Ovary (tissue), 7 donors: ENCODE measurements at regions not wholly inside any gene's neighbourhood (a gene's known extent, or its start where the extent isn't known, plus 50 kb on each side); places are given as distances from the start of the nearest gene placed in this dataset.

Source experiments
- DNase-seq, 5 donors: peaks; one replicate each; pipeline ENCODE4 v3.0.0-alpha.2; 2019 to 2020
- H3K27ac ChIP-seq, 2 donors: fragments of 200-600 bp; one replicate each; pipeline versions ENCODE4 v1.5.1 to v1.8.0; 2019 to 2022
- H3K27me3 ChIP-seq: fragments of 200-600 bp; one replicate; pipeline ENCODE4 v1.8.0; 2022
- H3K36me3 ChIP-seq: fragments of 200-600 bp; sonication (generic); one replicate; pipeline ENCODE4 v1.5.1; 2019
- H3K4me1 ChIP-seq: one replicate; pipeline ENCODE4 v1.8.1; 2013; ENCODE audit warnings: mild to moderate bottlenecking, moderate library complexity; ENCODE audit not compliant: insufficient read depth
- H3K4me3 ChIP-seq: fragments of 200-600 bp; sonication (generic); one replicate; pipeline ENCODE4 v1.5.1; 2017
- H3K9me3 ChIP-seq, 2 donors: fragments of 200-600 bp in 1 of 2; sonication (generic) in 1 of 2; one replicate each; pipeline versions ENCODE4 v1.5.1 to v1.8.1; 2013 to 2019; ENCODE audit warnings: mild to moderate bottlenecking in 1 of 2, moderate library complexity in 1 of 2
- EP300 ChIP-seq: sonication (generic); formaldehyde crosslinking; IDR thresholded peaks from one replicate; pipeline ENCODE4 v1.6.1; 2017; ENCODE audit warnings: antibody characterized with exemption
- POLR2A ChIP-seq: fragments of 450-650 bp; IDR thresholded peaks from one replicate; pipeline ENCODE4 v1.6.1; 2017; ENCODE audit warnings: antibody characterized with exemption, mild to moderate bottlenecking, moderate library complexity
- WGBS, 3 donors: extraction: QIAGEN DNeasy Blood & Tissue Kit in 1 of 3; methylation state at CpG; one replicate each; pipeline versions ENCODE4 v1.1.5 to v1.1.7; 2013 to 2017; 5-methylcytosine and 5-hydroxymethylcytosine counted together
- intact Hi-C, 4 donors: fragments of 100-400 bp; cut with DNase I; formaldehyde crosslinking; loops; one replicate each; pipeline versions ENCODE4 v1.11.0 to v1.15.1; 2022 to 2023
- TF ChIP-seq, protein P1 (sequence below), 3 donors: fragments of 450-650 bp in 2 of 3; fragments of 200-600 bp in 1 of 3; IDR thresholded peaks; one replicate each; pipeline versions ENCODE4 v1.5.1 to v1.8.0; 2016 to 2022; ENCODE audit warnings: antibody characterized with exemption in 3 of 3, mild to moderate bottlenecking in 1 of 3
- donor health status: DM: no; HTN: no; CAD: no; lungs with moderate emphysema.
- donor health status: DM: no; HTN: no; CAD: no.
- donor health status: Bipolar disorder and iron deficiency.
- donor health status: DM: no; HTN: no; CAD: no.
- donor health status: DM: yes; HTN: yes; CAD: no.

DNA sequence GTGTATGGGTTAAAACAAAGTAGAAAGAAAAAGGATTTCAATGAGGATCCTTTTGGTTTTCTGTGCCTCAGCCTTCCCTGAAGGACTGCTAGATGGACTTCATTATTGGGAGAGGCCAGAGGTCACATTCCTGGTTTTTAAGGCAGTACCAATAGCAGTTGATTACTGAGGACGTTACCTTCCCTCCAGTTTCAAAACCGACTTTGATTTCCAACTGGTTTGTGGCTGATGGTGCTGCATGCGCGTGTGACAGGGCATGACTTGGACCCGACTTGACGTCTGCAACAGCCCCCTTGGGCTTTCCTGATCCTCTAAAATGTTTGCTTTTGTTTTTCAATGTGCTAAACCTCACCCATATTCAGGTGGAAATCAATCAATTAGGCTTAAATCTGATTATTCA is 314.3 kb upstream of the ARGLU1 start:
- no peak for DNase-seq
- intact Hi-C loops: no loop called here
- H3K9me3 ChIP-seq: no peaks in the 10 kb centered on the region
- no peaks in the 10 kb centered on the region for H3K27me3 ChIP-seq
- no peak overlapping the region for H3K27ac ChIP-seq
- peaks cover 3% of the 10 kb centered on the region for H3K4me1 ChIP-seq
- no peaks in the 10 kb centered on the region for H3K36me3 ChIP-seq
- 58 to 60% (median 59%) methylated on average over 6 of the region's 6 CpGs for WGBS, 3 donors
- H3K4me3 ChIP-seq: no peak overlapping the region
- TF ChIP-seq POLR2A (no peak), EP300 (no peak)
- TF ChIP-seq, protein P1, sequence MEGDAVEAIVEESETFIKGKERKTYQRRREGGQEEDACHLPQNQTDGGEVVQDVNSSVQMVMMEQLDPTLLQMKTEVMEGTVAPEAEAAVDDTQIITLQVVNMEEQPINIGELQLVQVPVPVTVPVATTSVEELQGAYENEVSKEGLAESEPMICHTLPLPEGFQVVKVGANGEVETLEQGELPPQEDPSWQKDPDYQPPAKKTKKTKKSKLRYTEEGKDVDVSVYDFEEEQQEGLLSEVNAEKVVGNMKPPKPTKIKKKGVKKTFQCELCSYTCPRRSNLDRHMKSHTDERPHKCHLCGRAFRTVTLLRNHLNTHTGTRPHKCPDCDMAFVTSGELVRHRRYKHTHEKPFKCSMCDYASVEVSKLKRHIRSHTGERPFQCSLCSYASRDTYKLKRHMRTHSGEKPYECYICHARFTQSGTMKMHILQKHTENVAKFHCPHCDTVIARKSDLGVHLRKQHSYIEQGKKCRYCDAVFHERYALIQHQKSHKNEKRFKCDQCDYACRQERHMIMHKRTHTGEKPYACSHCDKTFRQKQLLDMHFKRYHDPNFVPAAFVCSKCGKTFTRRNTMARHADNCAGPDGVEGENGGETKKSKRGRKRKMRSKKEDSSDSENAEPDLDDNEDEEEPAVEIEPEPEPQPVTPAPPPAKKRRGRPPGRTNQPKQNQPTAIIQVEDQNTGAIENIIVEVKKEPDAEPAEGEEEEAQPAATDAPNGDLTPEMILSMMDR (IDR thresholded peaks at IDR 0.05): no peak

DNA sequence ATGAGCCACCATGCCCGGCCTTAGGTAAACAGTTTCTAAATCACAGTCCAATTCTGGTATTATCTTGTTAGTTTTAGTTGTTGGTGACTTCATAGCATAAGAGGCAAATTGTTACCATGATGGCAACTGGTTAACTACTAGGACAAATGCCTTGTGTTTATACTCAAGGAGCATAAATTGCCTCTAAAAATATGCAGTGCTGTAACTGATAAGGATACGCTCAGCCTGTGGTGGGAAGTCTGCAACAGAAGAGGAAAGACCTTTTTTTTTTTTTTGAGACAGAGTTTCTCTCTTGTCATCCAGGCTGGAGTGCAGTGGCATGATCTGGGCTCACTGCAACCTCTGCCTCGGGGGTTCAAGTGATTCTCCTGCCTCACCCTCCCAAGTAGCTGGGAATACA is 311.9 kb upstream of the ARGLU1 start:
- Histone ChIP-seq H3K4me1 (peaks cover 3% of the 10 kb centered on the region), H3K36me3 (no peaks in the 10 kb centered on the region), H3K27ac (no peak overlapping the region), H3K27me3 (no peaks in the 10 kb centered on the region), H3K4me3 (no peak overlapping the region), H3K9me3 (no peaks in the 10 kb centered on the region)
- WGBS, 3 donors: 67 to 84% (median 82%) methylated on average over 3 of the region's 3 CpGs
- no peak for TF ChIP-seq EP300
- DNase-seq: no peak
- intact Hi-C loops: no loop called here

DNA sequence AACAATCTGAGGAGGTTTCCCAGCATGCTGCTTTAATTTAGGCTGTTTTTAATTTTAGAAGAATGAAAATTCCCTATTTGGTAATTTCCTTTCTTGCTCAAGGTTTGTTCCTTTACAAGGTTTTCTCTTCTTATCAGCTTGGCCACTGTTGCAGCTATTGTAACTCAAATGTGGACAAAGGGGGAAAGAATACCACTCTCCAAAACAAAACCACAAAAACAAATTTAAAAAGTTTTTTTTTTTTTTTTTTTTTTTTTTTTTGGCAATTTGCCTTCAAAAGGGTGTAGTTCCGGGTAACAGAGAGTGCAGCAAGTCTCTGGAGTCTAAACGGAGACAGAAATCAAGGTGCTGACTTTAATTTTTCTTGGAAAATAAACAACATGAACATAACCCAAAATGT is 306.4 kb upstream of the ARGLU1 start:
- TF ChIP-seq POLR2A: no peak
- no peak for TF ChIP-seq EP300
- TF ChIP-seq, protein P1 (IDR thresholded peaks at IDR 0.05): no peak
- H3K4me3 ChIP-seq: no peak overlapping the region
- peaks cover 3% of the 10 kb centered on the region for H3K4me1 ChIP-seq
- H3K36me3 ChIP-seq: no peaks in the 10 kb centered on the region
- no peak overlapping the region for H3K27ac ChIP-seq
- no peaks in the 10 kb centered on the region for H3K9me3 ChIP-seq
- WGBS, 3 donors: 3 to 10% (median 9%) methylated on average over 2 of the region's 2 CpGs
- intact Hi-C loops: no loop called here
- no peaks in the 10 kb centered on the region for H3K27me3 ChIP-seq
- no peak for DNase-seq

DNA sequence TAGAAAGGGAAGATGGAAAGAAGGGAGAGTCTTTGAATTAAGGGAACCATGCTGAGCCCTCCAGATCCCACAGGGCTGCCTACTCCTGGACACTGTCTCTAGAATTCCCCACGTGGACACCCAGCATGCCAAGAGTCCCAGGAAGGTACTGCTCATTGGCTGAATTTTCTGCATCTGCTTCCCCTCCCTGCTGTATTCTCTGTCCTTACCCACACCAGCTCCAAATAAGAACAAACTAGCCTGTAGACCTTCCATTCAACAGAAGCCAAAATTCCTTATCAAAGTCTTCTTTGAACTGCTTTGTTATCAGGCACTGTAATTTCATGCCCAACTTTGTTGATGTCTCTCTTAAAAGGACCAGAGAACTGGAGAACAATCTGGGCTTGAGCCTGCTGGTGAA is 305.9 kb upstream of the ARGLU1 start:
- Histone ChIP-seq H3K9me3 (no peaks in the 10 kb centered on the region), H3K4me1 (peaks cover 3% of the 10 kb centered on the region), H3K36me3 (no peaks in the 10 kb centered on the region), H3K27me3 (no peaks in the 10 kb centered on the region), H3K27ac (no peak overlapping the region), H3K4me3 (no peak overlapping the region)
- 13 to 26% (median 25%) methylated on average over 1 of the region's 1 CpG for WGBS, 3 donors
- intact Hi-C loops: no loop called here
- no peak for DNase-seq
- TF ChIP-seq EP300: no peak

DNA sequence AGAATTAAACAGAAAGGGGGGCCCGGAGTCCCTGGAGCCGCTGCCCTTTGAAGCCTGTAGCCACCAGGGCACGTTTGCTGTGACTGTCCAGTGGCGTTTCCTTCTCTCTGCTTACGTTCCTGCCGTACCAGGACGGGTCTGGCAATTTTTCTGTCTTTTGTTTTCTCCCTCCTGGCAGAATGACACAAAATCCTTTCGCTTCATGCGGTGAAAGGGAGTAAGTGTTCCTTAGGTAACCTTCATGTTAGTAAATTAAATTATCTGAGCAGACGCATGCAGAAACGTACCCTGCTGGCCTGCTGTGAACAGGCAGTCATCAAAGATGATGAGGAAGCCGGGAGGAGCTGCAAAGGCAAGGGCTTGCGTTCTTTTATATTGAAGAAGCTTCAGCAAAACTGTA is 299.3 kb upstream of the ARGLU1 start:
- intact Hi-C loops: no loop called here
- 1 to 2% (median 2%) methylated on average over 13 of the region's 13 CpGs for WGBS, 3 donors
- Histone ChIP-seq H3K27me3 (no peaks in the 10 kb centered on the region), H3K4me3 (no peak overlapping the region), H3K27ac (no peak overlapping the region), H3K36me3 (no peaks in the 10 kb centered on the region), H3K4me1 (no peaks in the 10 kb centered on the region), H3K9me3 (no peaks in the 10 kb centered on the region)
- TF ChIP-seq POLR2A (no peak), EP300 (no peak)
- TF ChIP-seq, protein P1 (IDR thresholded peaks at IDR 0.05): no peak
- DNase-seq: no peak
